ENCODE measurements at regions not wholly inside any gene's neighbourhood (a gene's known extent, or its start where the extent isn't known, plus 50 kb on each side); places are given as distances from the start of the nearest gene placed in this dataset.

DNA sequence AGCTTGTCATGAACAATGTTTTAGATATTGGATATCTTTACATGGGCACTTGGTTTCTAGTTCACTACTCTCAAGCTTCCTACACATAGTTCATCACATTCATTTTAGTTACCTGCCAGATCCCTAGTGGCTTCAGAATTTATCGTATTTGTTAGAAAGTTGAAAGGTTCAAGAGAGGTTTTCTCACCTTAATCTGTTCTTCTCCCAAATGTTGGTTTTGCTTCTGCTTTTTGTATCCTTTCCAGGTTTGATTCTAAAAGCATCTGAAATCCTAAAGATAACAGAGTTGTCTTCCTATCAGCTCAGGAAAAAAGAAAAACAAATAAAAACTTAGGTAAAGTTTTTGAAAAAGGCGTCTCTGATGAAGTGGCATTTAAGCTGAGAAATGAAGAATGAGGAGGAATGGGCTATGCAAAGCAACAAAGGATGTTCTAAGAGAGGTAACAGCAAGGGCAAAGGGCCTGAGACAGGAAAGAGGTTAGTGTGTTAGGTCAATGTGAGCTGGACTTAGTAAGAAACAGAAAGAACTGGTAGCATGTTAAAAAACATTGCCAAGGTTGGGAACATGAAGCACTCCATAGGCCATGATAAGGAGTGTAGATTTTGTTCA, 104.7 kb upstream of the CMC1 start:
- Histone ChIP-seq H2AFZ (ENCODE audit: low read depth, low read length) (no peak overlapping the region), H3K27ac (ENCODE audit: insufficient read depth, low read depth, low read length) (no peak overlapping the region), H3K9ac (replicated peaks; ENCODE audit: extremely low read depth, insufficient read depth, low read length) (no peak overlapping the region), H3K4me3 (replicated peaks in 1 of 3; ENCODE audit: insufficient read depth in 1 of 3, low read depth in 1 of 3, low read length in 3 of 3) (no peak overlapping the region), H3K4me2 (ENCODE audit: insufficient read depth, low read length) (no peak overlapping the region), H3K4me1 (ENCODE audit: control insufficient read depth, extremely low read depth, insufficient read depth, low read length) (no peaks in the 10 kb centered on the region), H3K9me1 (replicated peaks; ENCODE audit: control insufficient read depth, extremely low read depth, insufficient read depth, low read length) (no peaks in the 10 kb centered on the region), H3K79me2 (ENCODE audit: control insufficient read depth, insufficient read depth, low read length) (no peaks in the 10 kb centered on the region), H3K9me3 (replicated peaks; ENCODE audit: control insufficient read depth, insufficient read depth, low read length) (no peaks in the 10 kb centered on the region), H3K36me3 (ENCODE audit: control insufficient read depth in 2 of 2, extremely low read depth in 1 of 2, insufficient read depth in 2 of 2, low read length in 2 of 2) (no peaks in the 10 kb centered on the region), H3K27me3 (ENCODE audit: control insufficient read depth in 2 of 2, insufficient read depth in 2 of 2, low read length in 2 of 2) (no peaks in the 10 kb centered on the region), H4K20me1 (replicated peaks; ENCODE audit: control insufficient read depth, extremely low read depth, insufficient read depth, low read length) (no peaks in the 10 kb centered on the region)
- ChIA-PET POLR2A (no interaction called here), CTCF (interaction anchor here (0.8 kb wide), 1 partner anchor 12 kb away, joined by 3 read pairs; no protein-coding TSS in a partner anchor)
- no peak for DNase-seq (ENCODE audit: low read depth, low spot score)
- TF ChIP-seq GATA2 (IDR thresholded peaks at IDR 0.05; ENCODE audit: insufficient read depth, insufficient read length, low read depth, low read length): no peak
- TF ChIP-seq, protein P1, sequence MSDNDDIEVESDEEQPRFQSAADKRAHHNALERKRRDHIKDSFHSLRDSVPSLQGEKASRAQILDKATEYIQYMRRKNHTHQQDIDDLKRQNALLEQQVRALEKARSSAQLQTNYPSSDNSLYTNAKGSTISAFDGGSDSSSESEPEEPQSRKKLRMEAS (IDR thresholded peaks at IDR 0.05; ENCODE audit: insufficient read depth, insufficient read length): no peak
- TF ChIP-seq MYC (IDR thresholded peaks at IDR 0.05; ENCODE audit: low read depth, low read length): no peak
- no peak for TF ChIP-seq POLR2AphosphoS5 (IDR thresholded peaks at IDR 0.05; ENCODE audit: insufficient read depth, low read depth, low read length)
- TF ChIP-seq JUN (IDR thresholded peaks at IDR 0.05; ENCODE audit: borderline replicate concordance, insufficient read depth, insufficient read length, low read depth): no peak
- no peak for TF ChIP-seq POLR2A (IDR thresholded peaks at IDR 0.05; ENCODE audit: low read depth, low read length)
- TF ChIP-seq FOS (IDR thresholded peaks at IDR 0.05; ENCODE audit: borderline replicate concordance, insufficient read depth, low read length): no peak
- TF ChIP-seq, protein P2, sequence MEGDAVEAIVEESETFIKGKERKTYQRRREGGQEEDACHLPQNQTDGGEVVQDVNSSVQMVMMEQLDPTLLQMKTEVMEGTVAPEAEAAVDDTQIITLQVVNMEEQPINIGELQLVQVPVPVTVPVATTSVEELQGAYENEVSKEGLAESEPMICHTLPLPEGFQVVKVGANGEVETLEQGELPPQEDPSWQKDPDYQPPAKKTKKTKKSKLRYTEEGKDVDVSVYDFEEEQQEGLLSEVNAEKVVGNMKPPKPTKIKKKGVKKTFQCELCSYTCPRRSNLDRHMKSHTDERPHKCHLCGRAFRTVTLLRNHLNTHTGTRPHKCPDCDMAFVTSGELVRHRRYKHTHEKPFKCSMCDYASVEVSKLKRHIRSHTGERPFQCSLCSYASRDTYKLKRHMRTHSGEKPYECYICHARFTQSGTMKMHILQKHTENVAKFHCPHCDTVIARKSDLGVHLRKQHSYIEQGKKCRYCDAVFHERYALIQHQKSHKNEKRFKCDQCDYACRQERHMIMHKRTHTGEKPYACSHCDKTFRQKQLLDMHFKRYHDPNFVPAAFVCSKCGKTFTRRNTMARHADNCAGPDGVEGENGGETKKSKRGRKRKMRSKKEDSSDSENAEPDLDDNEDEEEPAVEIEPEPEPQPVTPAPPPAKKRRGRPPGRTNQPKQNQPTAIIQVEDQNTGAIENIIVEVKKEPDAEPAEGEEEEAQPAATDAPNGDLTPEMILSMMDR (IDR thresholded peaks at IDR 0.05; ENCODE audit: extremely low read depth in 1 of 2, insufficient read depth in 1 of 2, low read depth in 1 of 2, low read length in 2 of 2): no peak
- no peak for TF ChIP-seq EZH2 (IDR thresholded peaks at IDR 0.05; ENCODE audit: borderline replicate concordance, low read depth, low read length, severe bottlenecking)
- intact Hi-C loops (cut with micrococcal nuclease) (no loop called here), dilution Hi-C loops (cut with MboI; ENCODE audit: extremely low pct_ligation_motif_present, low sequenced_read_pairs) (no loop called here)
- no TSS peak for BruUV-seq (replicated peaks)
- no peak for FAIRE-seq
